ENCODE measurements at regions not wholly inside any gene's neighbourhood (a gene's known extent, or its start where the extent isn't known, plus 50 kb on each side); places are given as distances from the start of the nearest gene placed in this dataset.

GRCh38 chr2:129906139-129906860 is 73.2 kb upstream of the RAB6C start:
- no peak for DNase-seq
- H3K9me3 ChIP-seq = no peaks in the 10 kb centered on the region
- 69 to 73% methylated on average over 12 to 13 of the region's 13 CpGs for WGBS, 2 donors
- no peaks in the 10 kb centered on the region for H3K36me3 ChIP-seq
- TF ChIP-seq CTCF (IDR thresholded peaks at IDR 0.05) (no peak), POLR2A (IDR thresholded peaks at IDR 0.05) (no peak)
- H3K4me3 ChIP-seq (replicated peaks in 1 of 3) = no peak overlapping the region
- H3K4me1 ChIP-seq = no peaks in the 10 kb centered on the region
- intact Hi-C loops (cut with DNase I) = no loop called here
- H3K27ac ChIP-seq = no peak overlapping the region
- H3K27me3 ChIP-seq = no peaks in the 10 kb centered on the region

GRCh38 chr2:129906861-129907235 is 72.6 kb upstream of the RAB6C start:
- 79 to 89% methylated on average over 8 to 11 of the region's 11 CpGs for WGBS, 2 donors
- Histone ChIP-seq H3K27me3 (no peaks in the 10 kb centered on the region), H3K36me3 (no peaks in the 10 kb centered on the region), H3K27ac (no peak overlapping the region), H3K4me1 (no peaks in the 10 kb centered on the region), H3K4me3 (replicated peaks in 1 of 3) (no peak overlapping the region), H3K9me3 (no peaks in the 10 kb centered on the region)
- no peak for TF ChIP-seq CTCF (IDR thresholded peaks at IDR 0.05)
- no peak for TF ChIP-seq POLR2A (IDR thresholded peaks at IDR 0.05)
- intact Hi-C loops (cut with DNase I) = no loop called here
- DNase-seq = no peak

- no peak overlapping the region for H3K27ac ChIP-seq
- H3K9me3 ChIP-seq = no peaks in the 10 kb centered on the region
- H3K27me3 ChIP-seq = no peaks in the 10 kb centered on the region
- no peaks in the 10 kb centered on the region for H3K36me3 ChIP-seq
- TF ChIP-seq POLR2A (IDR thresholded peaks at IDR 0.05) (no peak), CTCF (IDR thresholded peaks at IDR 0.05) (no peak)
- DNase-seq = no peak
- intact Hi-C loops (cut with DNase I) = no loop called here
- no peak overlapping the region for H3K4me3 ChIP-seq (replicated peaks in 1 of 3)
- WGBS, 2 donors = 73 to 85% methylated on average over 13 of the region's 13 CpGs
- H3K4me1 ChIP-seq = no peaks in the 10 kb centered on the region
These were observed 72.0 kb upstream of the RAB6C start for GRCh38 chr2:129907256-129907998.

- Histone ChIP-seq H3K4me1 (no peaks in the 10 kb centered on the region), H3K36me3 (no peaks in the 10 kb centered on the region), H3K27me3 (no peaks in the 10 kb centered on the region), H3K9me3 (no peaks in the 10 kb centered on the region), H3K27ac (no peak overlapping the region), H3K4me3 (replicated peaks in 1 of 3) (no peak overlapping the region)
- DNase-seq = peak; percentile 35 to 46
- TF ChIP-seq CTCF (IDR thresholded peaks at IDR 0.05) (no peak), POLR2A (IDR thresholded peaks at IDR 0.05) (no peak)
- intact Hi-C loops (cut with DNase I) = no loop called here
- WGBS, 2 donors = 71 to 83% methylated on average over 8 to 16 of the region's 18 CpGs
These were observed 70.6 kb upstream of the RAB6C start for GRCh38 chr2:129908721-129909373.

Data from thyroid gland (tissue), 4 donors.